ENCODE measurements at regions not wholly inside any gene's neighbourhood (a gene's known extent, or its start where the extent isn't known, plus 50 kb on each side); places are given as distances from the start of the nearest gene placed in this dataset.

- FAIRE-seq (no peak), DNase-seq (ENCODE audit: insufficient read length, low spot score) (no peak)
These were observed 395.1 kb upstream of the GNPDA2 start for GRCh38 chr4:45121426-45121975.

GRCh38 chr4:45120163-45120562, 393.8 kb upstream of the GNPDA2 start:
- no peak for DNase-seq (ENCODE audit: insufficient read length, low spot score)
- no peak for FAIRE-seq

- FAIRE-seq (no peak), DNase-seq (ENCODE audit: insufficient read length, low spot score) (no peak)
These were observed 393.0 kb upstream of the GNPDA2 start for GRCh38 chr4:45119376-45119775.

- DNase-seq (ENCODE audit: insufficient read length, low spot score), result no peak
- no peak for FAIRE-seq
These were observed 376.4 kb upstream of the GNPDA2 start for GRCh38 chr4:45102716-45103115.

GRCh38 chr4:45100956-45101818, 374.8 kb upstream of the GNPDA2 start:
- FAIRE-seq (no peak), DNase-seq (ENCODE audit: insufficient read length, low spot score) (no peak)

GRCh38 chr4:45099471-45099870, 373.1 kb upstream of the GNPDA2 start:
- FAIRE-seq (no peak), DNase-seq (ENCODE audit: insufficient read length, low spot score) (no peak)

- FAIRE-seq (no peak), DNase-seq (ENCODE audit: insufficient read length, low spot score) (no peak)
These were observed 368.3 kb upstream of the GNPDA2 start for GRCh38 chr4:45094684-45095083.

GRCh38 chr4:45082101-45082500, 355.7 kb upstream of the GNPDA2 start:
- FAIRE-seq (no peak), DNase-seq (ENCODE audit: insufficient read length, low spot score) (no peak)

GRCh38 chr4:45079616-45080015, 353.3 kb upstream of the GNPDA2 start:
- no peak for FAIRE-seq
- no peak for DNase-seq (ENCODE audit: insufficient read length, low spot score)

GRCh38 chr4:45078201-45078600, 351.8 kb upstream of the GNPDA2 start:
- DNase-seq (ENCODE audit: insufficient read length, low spot score) (no peak), FAIRE-seq (no peak)

- DNase-seq (ENCODE audit: insufficient read length, low spot score), result no peak
- no peak for FAIRE-seq
These were observed 346.6 kb upstream of the GNPDA2 start for GRCh38 chr4:45072981-45073380.

GRCh38 chr4:45064741-45065140, 338.4 kb upstream of the GNPDA2 start:
- FAIRE-seq (no peak), DNase-seq (ENCODE audit: insufficient read length, low spot score) (no peak)

GRCh38 chr4:45063696-45064095, 337.3 kb upstream of the GNPDA2 start:
- no peak for FAIRE-seq
- no peak for DNase-seq (ENCODE audit: insufficient read length, low spot score)

GRCh38 chr4:45062935-45063545, 336.7 kb upstream of the GNPDA2 start:
- FAIRE-seq, result no peak

GRCh38 chr4:45043911-45044310, 317.6 kb upstream of the GNPDA2 start:
- DNase-seq (ENCODE audit: insufficient read length, low spot score), result no peak
- no peak for FAIRE-seq

More at GRCh38 chr4:45062935-45063545, 336.7 kb upstream of the GNPDA2 start:
- no peak for DNase-seq (ENCODE audit: insufficient read length, low spot score)

- DNase-seq (ENCODE audit: insufficient read length, low spot score), result no peak
These were observed 310.3 kb upstream of the GNPDA2 start for GRCh38 chr4:45036677-45037076.

GRCh38 chr4:45033676-45034419, 307.5 kb upstream of the GNPDA2 start:
- FAIRE-seq (no peak), DNase-seq (ENCODE audit: insufficient read length, low spot score) (no peak)

More at GRCh38 chr4:45036677-45037076, 310.3 kb upstream of the GNPDA2 start:
- no peak for FAIRE-seq

- FAIRE-seq (no peak), DNase-seq (ENCODE audit: insufficient read length, low spot score) (no peak)
These were observed 303.7 kb upstream of the GNPDA2 start for GRCh38 chr4:45030059-45030458.

- FAIRE-seq (no peak), DNase-seq (ENCODE audit: insufficient read length, low spot score) (no peak)
These were observed 281.2 kb upstream of the GNPDA2 start for GRCh38 chr4:45007508-45007907.

- no peak for FAIRE-seq
- DNase-seq (ENCODE audit: insufficient read length, low spot score), result no peak
These were observed 279.7 kb upstream of the GNPDA2 start for GRCh38 chr4:45006078-45006477.

All from HTR-8/SVneo (cell line).